ENCODE measurements at regions not wholly inside any gene's neighbourhood (a gene's known extent, or its start where the extent isn't known, plus 50 kb on each side); places are given as distances from the start of the nearest gene placed in this dataset.
"Not testable (repeated sequence)": the region's sequence is repeated elsewhere in the genome, so short reads cannot be mapped to it uniquely, and the experiment has no call there.

GRCh38 chr6:4218619-4219317, 83.4 kb upstream of the ECI2 start:
- DNase-seq (ENCODE audit: low read depth in 2 of 2) = not testable (repeated sequence)

- peak in 1 of 2 donors; percentile 69 for DNase-seq (ENCODE audit: low read depth in 2 of 2)
Measured at GRCh38 chr6:4212588-4212987, 77.2 kb upstream of the ECI2 start.

- peak; percentile 59 to 68 for DNase-seq (ENCODE audit: low read depth in 2 of 2)
Measured at GRCh38 chr6:4210629-4211419, 75.4 kb upstream of the ECI2 start.

- no peak for DNase-seq (ENCODE audit: low read depth in 2 of 2)
Measured at GRCh38 chr6:4209196-4209595, 73.8 kb upstream of the ECI2 start.

- no peak for DNase-seq (ENCODE audit: low read depth in 2 of 2)
Measured at GRCh38 chr6:4208158-4208557, 72.8 kb upstream of the ECI2 start.

DNA sequence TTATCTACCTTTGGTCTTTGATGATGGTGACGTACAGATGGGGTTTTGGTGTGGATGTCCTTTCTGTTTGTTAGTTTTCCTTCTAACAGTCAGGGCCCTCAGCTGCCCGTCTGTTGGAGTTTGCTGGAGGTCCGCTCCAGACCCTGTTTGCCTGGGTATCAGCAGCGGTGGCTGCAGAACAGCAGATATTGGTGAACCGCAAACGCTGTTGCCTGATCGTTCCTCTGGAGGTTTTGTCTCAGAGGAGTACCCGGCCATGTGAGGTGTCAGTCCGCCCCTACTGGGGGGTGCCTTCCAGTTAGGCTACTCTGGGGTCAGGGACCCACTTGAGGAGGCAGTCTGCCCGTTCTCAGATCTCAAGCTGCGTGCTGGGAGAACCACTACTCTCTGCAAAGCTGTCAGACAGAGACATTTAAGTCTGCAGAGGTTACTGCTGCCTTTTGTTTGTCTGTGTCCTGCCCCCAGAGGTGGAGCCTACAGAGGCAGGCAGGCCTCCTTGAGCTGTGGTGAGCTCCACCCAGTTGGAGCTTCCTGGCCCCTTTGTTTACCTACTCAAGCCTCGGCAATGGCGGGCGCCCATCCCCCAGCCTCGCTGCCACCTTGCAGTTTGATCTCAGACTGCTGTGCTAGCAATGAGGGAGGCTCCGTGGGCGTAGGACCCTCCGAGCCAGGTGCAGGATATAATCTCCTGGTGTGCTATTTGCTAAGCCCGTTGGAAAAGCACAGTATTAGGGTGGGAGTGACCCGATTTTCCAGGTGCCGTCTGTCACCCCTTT, 68.5 kb upstream of the ECI2 start:
- not testable (repeated sequence) for DNase-seq (ENCODE audit: low read depth in 2 of 2)

GRCh38 chr6:4192627-4193026, 57.3 kb upstream of the ECI2 start:
- no peak for DNase-seq (ENCODE audit: low read depth in 2 of 2)

GRCh38 chr6:4192173-4192572, 56.8 kb upstream of the ECI2 start:
- DNase-seq (ENCODE audit: low read depth in 2 of 2) = no peak

- no peak for DNase-seq (ENCODE audit: low read depth in 2 of 2)
Measured at GRCh38 chr6:4191271-4191721, 55.9 kb upstream of the ECI2 start.

- no peak for DNase-seq (ENCODE audit: low read depth in 2 of 2)
Measured at GRCh38 chr6:4189249-4189648, 53.9 kb upstream of the ECI2 start.

DNA sequence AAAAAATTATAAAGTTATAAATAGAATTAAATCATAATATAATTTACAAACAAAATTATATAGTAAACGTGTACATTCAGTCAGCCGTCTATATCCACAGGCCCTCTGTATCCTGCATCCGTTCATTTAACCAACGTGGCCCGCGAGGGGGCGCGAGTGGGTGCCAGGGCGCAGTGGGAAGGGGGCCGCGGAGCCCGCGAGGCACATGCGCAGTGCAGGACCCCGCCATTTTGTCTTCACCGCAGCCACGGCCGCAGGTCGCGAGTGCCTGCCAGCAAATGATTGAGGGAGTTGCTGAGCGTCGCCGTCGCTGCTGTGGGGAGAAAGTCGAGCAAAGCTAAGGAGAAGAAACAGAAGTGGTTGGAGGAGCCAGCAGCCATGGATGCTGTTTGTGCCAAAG, 53.4 kb upstream of the ECI2 start:
- no peak for DNase-seq (ENCODE audit: low read depth in 2 of 2)

DNA sequence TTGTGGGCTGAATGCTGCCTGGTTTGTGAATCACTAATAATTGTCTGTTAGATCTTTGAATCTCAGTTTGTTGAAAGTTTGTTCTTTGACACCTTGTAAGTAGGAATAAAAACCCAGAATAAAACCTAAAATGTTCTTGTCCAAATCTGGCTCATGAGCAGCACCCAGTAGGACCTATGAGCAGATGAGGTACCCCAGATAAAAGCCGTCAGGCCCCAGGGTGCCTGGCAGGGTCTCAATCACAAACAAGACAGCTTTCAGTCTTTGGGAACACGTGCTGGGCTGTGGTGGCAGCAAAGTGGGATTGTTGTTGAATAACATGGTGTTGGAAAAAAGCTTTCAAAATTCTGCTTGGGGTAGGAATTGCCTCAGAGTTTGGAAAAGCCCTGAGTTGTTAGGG, 52.1 kb upstream of the ECI2 start:
- DNase-seq (ENCODE audit: low read depth in 2 of 2) = no peak

GRCh38 chr6:4186385-4186784, 51.0 kb upstream of the ECI2 start:
- no peak for DNase-seq (ENCODE audit: low read depth in 2 of 2)

DNA sequence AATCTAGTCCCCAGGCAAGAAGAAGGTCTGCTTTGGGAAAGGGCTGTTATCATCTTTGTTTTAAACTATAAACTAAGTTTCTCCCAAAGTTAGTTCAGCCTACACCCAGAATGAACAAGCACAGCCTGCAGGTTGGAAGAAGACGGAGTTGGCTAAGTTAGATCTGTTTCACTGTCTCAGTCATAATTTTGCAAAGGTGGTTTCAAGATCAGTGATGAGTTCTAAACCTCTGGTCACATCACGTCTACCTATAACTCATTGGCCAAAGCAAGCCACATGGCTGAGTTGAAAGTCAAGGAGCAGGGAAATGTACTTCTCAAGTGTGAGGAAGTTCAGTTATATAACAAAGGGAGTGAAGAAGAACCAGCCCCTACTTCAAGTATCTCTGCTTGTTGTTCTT, 50.5 kb upstream of the ECI2 start:
- DNase-seq (ENCODE audit: low read depth in 2 of 2) = no peak

GRCh38 chr6:4185419-4185818, 50.0 kb upstream of the ECI2 start:
- no peak for DNase-seq (ENCODE audit: low read depth in 2 of 2)
